ENCODE measurements at regions not wholly inside any gene's neighbourhood (a gene's known extent, or its start where the extent isn't known, plus 50 kb on each side); places are given as distances from the start of the nearest gene placed in this dataset.
A peak's percentile ranks its signal among the peaks of the same experiment; 100 is the strongest.

- H3K79me2 ChIP-seq (ENCODE audit: insufficient read depth, low read length): peaks cover 16% of the 10 kb centered on the region
- no peaks in the 10 kb centered on the region for H4K20me1 ChIP-seq (ENCODE audit: insufficient read depth, low read length)
- H3K4me1 Mint-ChIP-seq: peaks cover 61% of the 10 kb centered on the region
- peak overlapping the region; percentile 48 to 98 (median 74) for H3K27ac Mint-ChIP-seq
- TF ChIP-seq CTCF (IDR thresholded peaks at IDR 0.05): no peak
- peak overlapping the region; percentile 51 to 65 for H3K4me3 Mint-ChIP-seq
- H2AFZ ChIP-seq (ENCODE audit: insufficient read depth, low read depth, low read length, poor library complexity, severe bottlenecking): peak overlapping the region; percentile 60
- H3K4me2 ChIP-seq (replicated peaks; ENCODE audit: extremely low read depth, low read length, poor library complexity, severe bottlenecking): peak overlapping the region; percentile 39
- WGBS (ENCODE audit: insufficient coverage): 44% methylated on average over 5 of the region's 14 CpGs
- peaks cover 0 to 6% (median 0%) of the 10 kb centered on the region in 3 donors for H3K27me3 Mint-ChIP-seq (ENCODE audit: low read depth in 3 of 3)
- no peaks in the 10 kb centered on the region for H3K9me3 ChIP-seq (replicated peaks in 1 of 2; ENCODE audit: control insufficient read depth in 1 of 2, insufficient read depth in 1 of 2, low read length in 2 of 2)
- H3K4me3 ChIP-seq (replicated peaks in 1 of 3; ENCODE audit: low read depth in 2 of 3, low read length in 3 of 3): peak overlapping the region in 1 of 3 experiments; percentile 62
- peak in 2 of 3 donors; percentile 38 to 67 for DNase-seq
- no peaks in the 10 kb centered on the region for H3K36me3 ChIP-seq (replicated peaks in 1 of 2; ENCODE audit: control insufficient read depth in 1 of 2, insufficient read depth in 2 of 2, low read length in 2 of 2)
- intact Hi-C loops (cut with micrococcal nuclease): loop anchor here (5.0 kb wide), 2 partner anchors 35 to 50 kb away; no protein-coding TSS in a partner anchor
- H3K9ac ChIP-seq (ENCODE audit: insufficient read depth, low read length, poor library complexity, severe bottlenecking): no peak overlapping the region
- peaks cover 0 to 2% (median 0%) of the 10 kb centered on the region in 7 donors for H3K9me3 Mint-ChIP-seq
- no peaks in the 10 kb centered on the region for H3K36me3 Mint-ChIP-seq
- peaks cover 56 to 60% of the 10 kb centered on the region in 2 donors for H3K4me1 ChIP-seq (ENCODE audit: control insufficient read depth in 1 of 2, insufficient read depth in 2 of 2, low read length in 2 of 2)
- no peaks in the 10 kb centered on the region for H3K27me3 ChIP-seq (ENCODE audit: control insufficient read depth in 2 of 2, insufficient read depth in 2 of 2, low read length in 2 of 2)
- H3K27ac ChIP-seq (ENCODE audit: low read depth in 1 of 2, low read length in 2 of 2): peak overlapping the region; percentile 11 to 91
Measured at GRCh38 chr15:99511866-99512661, 53.7 kb upstream of the MEF2A start.

- intact Hi-C loops (cut with micrococcal nuclease): loop anchor here (5.0 kb wide), 2 partner anchors 37 to 48 kb away; no protein-coding TSS in a partner anchor
- TF ChIP-seq CTCF (IDR thresholded peaks at IDR 0.05): no peak
- Mint-ChIP-seq H3K27ac (no peak overlapping the region), H3K27me3 (ENCODE audit: low read depth in 3 of 3) (peaks cover 0 to 3% (median 0%) of the 10 kb centered on the region in 3 donors), H3K9me3 (no peaks in the 10 kb centered on the region), H3K36me3 (no peaks in the 10 kb centered on the region), H3K4me1 (peaks cover 39% of the 10 kb centered on the region), H3K4me3 (no peak overlapping the region)
- no peak overlapping the region for H2AFZ ChIP-seq (ENCODE audit: insufficient read depth, low read depth, low read length, poor library complexity, severe bottlenecking)
- no peaks in the 10 kb centered on the region for H3K79me2 ChIP-seq (ENCODE audit: insufficient read depth, low read length)
- no peak overlapping the region for H3K4me3 ChIP-seq (replicated peaks in 1 of 3; ENCODE audit: low read depth in 2 of 3, low read length in 3 of 3)
- H3K27me3 ChIP-seq (ENCODE audit: control insufficient read depth in 2 of 2, insufficient read depth in 2 of 2, low read length in 2 of 2): no peaks in the 10 kb centered on the region
- no peak overlapping the region for H3K4me2 ChIP-seq (replicated peaks; ENCODE audit: extremely low read depth, low read length, poor library complexity, severe bottlenecking)
- H4K20me1 ChIP-seq (ENCODE audit: insufficient read depth, low read length): no peaks in the 10 kb centered on the region
- H3K9me3 ChIP-seq (replicated peaks in 1 of 2; ENCODE audit: control insufficient read depth in 1 of 2, insufficient read depth in 1 of 2, low read length in 2 of 2): no peaks in the 10 kb centered on the region
- H3K4me1 ChIP-seq (ENCODE audit: control insufficient read depth in 1 of 2, insufficient read depth in 2 of 2, low read length in 2 of 2): peaks cover 34 to 38% of the 10 kb centered on the region in 2 donors
- H3K9ac ChIP-seq (ENCODE audit: insufficient read depth, low read length, poor library complexity, severe bottlenecking): no peak overlapping the region
- WGBS (ENCODE audit: insufficient coverage): 100% methylated on average over 3 of the region's 5 CpGs
- no peak for DNase-seq
- H3K27ac ChIP-seq (ENCODE audit: low read depth in 1 of 2, low read length in 2 of 2): no peak overlapping the region
- H3K36me3 ChIP-seq (replicated peaks in 1 of 2; ENCODE audit: control insufficient read depth in 1 of 2, insufficient read depth in 2 of 2, low read length in 2 of 2): no peaks in the 10 kb centered on the region
Measured at GRCh38 chr15:99514306-99514705, 51.5 kb upstream of the MEF2A start.
